Hepatocyte (in vitro differentiated cells): ENCODE measurements at regions not wholly inside any gene's neighbourhood (a gene's known extent, or its start where the extent isn't known, plus 50 kb on each side); places are given as distances from the start of the nearest gene placed in this dataset.

ENCODE experiments used
- CTCF ChIP-seq: fragments of 200-600 bp; sonication (generic); IDR thresholded peaks from 2 replicates; pipeline ENCODE4 v1.5.1; 2016; ENCODE audit warnings: antibody characterized with exemption, mild to moderate bottlenecking; ENCODE audit not compliant: poor library complexity
- EZH2phosphoT487 ChIP-seq: fragments of 200-600 bp; sonication (generic); IDR thresholded peaks from one replicate; pipeline ENCODE4 v1.6.1; 2018; ENCODE audit warnings: antibody characterized with exemption, mild to moderate bottlenecking, low read depth, moderate library complexity; ENCODE audit not compliant: unreplicated experiment, severe bottlenecking

GRCh38 chr3:178028933-178029332 is 507.3 kb upstream of the KCNMB2 start:
- TF ChIP-seq EZH2phosphoT487 (no peak), CTCF (no peak)
